ENCODE measurements at regions not wholly inside any gene's neighbourhood (a gene's known extent, or its start where the extent isn't known, plus 50 kb on each side); places are given as distances from the start of the nearest gene placed in this dataset.

DNA sequence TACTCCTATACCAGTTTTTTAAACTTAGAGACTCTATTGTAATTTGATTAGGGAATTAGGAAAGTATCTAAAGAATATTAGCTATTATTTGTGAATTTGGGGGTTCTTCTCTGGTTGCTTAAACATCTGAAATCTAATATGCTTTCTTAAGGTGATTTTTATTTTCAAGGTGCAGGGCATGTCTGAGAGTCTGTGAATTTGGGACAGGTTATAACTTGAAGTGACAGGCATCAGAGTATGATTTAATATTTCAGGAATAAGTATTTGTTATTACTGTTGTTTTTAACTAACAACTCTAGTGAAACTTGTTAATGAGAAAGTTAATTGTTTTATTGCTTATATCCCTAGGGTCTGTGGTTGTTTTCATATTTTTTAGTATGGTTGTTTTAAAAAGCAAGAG is 321.6 kb upstream of the EPHA3 start:
- no peak for ATAC-seq (ENCODE audit: low FRiP score in 2 of 2)
- Histone ChIP-seq H3K9me3 (no peaks in the 10 kb centered on the region), H3K4me3 (no peak overlapping the region), H3K36me3 (no peaks in the 10 kb centered on the region), H3K4me1 (no peaks in the 10 kb centered on the region), H3K27ac (no peak overlapping the region), H3K27me3 (no peaks in the 10 kb centered on the region)
- TF ChIP-seq POLR2A (IDR thresholded peaks at IDR 0.05) (no peak), POLR2AphosphoS5 (IDR thresholded peaks at IDR 0.05) (no peak), EP300 (IDR thresholded peaks at IDR 0.05) (no peak)
- DNase-seq, result no peak

DNA sequence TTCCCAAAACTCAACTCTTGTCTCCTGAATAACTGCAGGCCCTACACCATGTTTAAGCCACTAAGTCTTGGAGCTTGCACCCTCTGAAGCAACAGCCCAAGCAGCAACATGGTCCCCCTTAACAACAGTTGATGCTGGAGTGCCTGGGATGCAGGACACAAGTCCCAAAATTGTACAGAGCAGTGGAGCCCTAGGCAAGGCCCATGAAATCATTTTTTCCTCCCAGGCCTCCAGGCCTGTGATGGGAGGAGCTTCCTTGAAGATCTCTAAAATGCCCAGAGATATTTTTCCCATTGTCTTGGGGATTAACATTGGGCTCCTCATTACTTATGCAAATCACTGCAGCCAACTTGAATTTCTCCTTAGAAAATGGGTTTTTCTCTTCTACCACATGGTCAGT is 311.9 kb upstream of the EPHA3 start:
- H3K4me1 ChIP-seq, result no peaks in the 10 kb centered on the region
- no peaks in the 10 kb centered on the region for H3K36me3 ChIP-seq
- no peak overlapping the region for H3K4me3 ChIP-seq
- TF ChIP-seq POLR2AphosphoS5 (IDR thresholded peaks at IDR 0.05), result no peak
- TF ChIP-seq, protein P1, sequence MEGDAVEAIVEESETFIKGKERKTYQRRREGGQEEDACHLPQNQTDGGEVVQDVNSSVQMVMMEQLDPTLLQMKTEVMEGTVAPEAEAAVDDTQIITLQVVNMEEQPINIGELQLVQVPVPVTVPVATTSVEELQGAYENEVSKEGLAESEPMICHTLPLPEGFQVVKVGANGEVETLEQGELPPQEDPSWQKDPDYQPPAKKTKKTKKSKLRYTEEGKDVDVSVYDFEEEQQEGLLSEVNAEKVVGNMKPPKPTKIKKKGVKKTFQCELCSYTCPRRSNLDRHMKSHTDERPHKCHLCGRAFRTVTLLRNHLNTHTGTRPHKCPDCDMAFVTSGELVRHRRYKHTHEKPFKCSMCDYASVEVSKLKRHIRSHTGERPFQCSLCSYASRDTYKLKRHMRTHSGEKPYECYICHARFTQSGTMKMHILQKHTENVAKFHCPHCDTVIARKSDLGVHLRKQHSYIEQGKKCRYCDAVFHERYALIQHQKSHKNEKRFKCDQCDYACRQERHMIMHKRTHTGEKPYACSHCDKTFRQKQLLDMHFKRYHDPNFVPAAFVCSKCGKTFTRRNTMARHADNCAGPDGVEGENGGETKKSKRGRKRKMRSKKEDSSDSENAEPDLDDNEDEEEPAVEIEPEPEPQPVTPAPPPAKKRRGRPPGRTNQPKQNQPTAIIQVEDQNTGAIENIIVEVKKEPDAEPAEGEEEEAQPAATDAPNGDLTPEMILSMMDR (IDR thresholded peaks at IDR 0.05), result no peak
- no peak for TF ChIP-seq EP300 (IDR thresholded peaks at IDR 0.05)
- no peak for TF ChIP-seq POLR2A (IDR thresholded peaks at IDR 0.05)
- no peaks in the 10 kb centered on the region for H3K27me3 ChIP-seq
- H3K9me3 ChIP-seq, result peaks cover 0 to 17% (median 7%) of the 10 kb centered on the region in 4 donors
- DNase-seq (no peak), ATAC-seq (ENCODE audit: low FRiP score in 2 of 2) (no peak)
- H3K27ac ChIP-seq, result no peak overlapping the region

DNA sequence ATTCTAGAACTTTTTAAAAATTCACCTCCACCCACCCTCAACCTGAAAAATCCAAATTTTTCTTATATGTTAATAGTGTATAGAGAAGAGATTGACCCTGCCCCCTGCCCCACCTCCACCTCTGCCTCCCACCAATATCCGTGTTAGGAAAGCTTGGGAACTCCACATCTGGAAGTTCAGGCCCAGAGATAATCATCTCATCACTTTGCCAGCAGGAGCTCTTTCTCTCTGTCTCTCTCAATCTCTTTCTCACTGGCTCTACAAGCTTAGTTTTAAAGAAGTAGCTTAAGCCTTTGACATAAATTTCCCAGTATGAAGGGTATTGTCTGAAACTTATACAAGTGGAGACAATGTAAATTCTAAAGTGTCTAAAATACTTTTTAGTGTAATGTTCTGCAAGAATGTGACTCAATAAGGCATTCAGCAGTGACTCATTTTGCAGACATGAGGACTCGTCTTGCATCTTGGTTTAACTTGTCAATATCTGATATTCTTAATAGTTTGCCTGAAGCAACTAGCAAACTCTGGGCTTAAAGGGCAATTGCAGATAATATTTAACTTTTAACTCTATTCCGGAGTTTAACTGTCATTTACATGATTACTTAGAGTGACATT is 299.8 kb upstream of the EPHA3 start:
- WGBS, 2 donors, result 77 to 78% methylated on average over 3 of the region's 3 CpGs
- no peak for ATAC-seq (ENCODE audit: low FRiP score in 2 of 2)
- DNase-seq, result no peak
- no peak overlapping the region for H3K4me3 ChIP-seq
- no peaks in the 10 kb centered on the region for H3K36me3 ChIP-seq
- no peak overlapping the region for H3K27ac ChIP-seq
- no peaks in the 10 kb centered on the region for H3K9me3 ChIP-seq
- H3K4me1 ChIP-seq, result no peaks in the 10 kb centered on the region
- no peaks in the 10 kb centered on the region for H3K27me3 ChIP-seq
- TF ChIP-seq, protein P1 (IDR thresholded peaks at IDR 0.05), result no peak
- no peak for TF ChIP-seq EP300 (IDR thresholded peaks at IDR 0.05)
- TF ChIP-seq POLR2A (IDR thresholded peaks at IDR 0.05), result no peak
- no peak for TF ChIP-seq POLR2AphosphoS5 (IDR thresholded peaks at IDR 0.05)

DNA sequence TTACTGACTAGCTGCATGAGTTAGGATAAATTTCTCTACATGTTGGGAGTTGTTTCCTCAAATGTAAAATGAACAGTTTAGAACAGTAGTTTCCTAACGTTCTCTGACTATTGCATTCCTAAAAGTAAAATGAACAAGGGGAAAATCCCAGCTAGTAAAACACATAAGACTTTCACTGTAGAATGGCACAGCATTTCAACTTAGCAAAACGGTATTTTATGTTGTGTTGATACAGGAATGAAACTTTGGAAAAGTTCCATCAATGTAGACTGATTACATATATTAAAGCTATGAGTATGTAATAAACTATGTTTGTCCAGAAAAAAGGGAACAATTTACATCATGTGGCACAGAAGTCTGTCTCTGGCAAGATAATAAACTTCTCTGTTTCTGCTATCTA is 297.4 kb upstream of the EPHA3 start:
- WGBS, 2 donors, result 19 to 32% methylated on average over 2 of the region's 2 CpGs
- Histone ChIP-seq H3K9me3 (no peaks in the 10 kb centered on the region), H3K36me3 (no peaks in the 10 kb centered on the region), H3K27me3 (no peaks in the 10 kb centered on the region), H3K4me3 (no peak overlapping the region), H3K27ac (no peak overlapping the region), H3K4me1 (no peaks in the 10 kb centered on the region)
- TF ChIP-seq, protein P1 (IDR thresholded peaks at IDR 0.05), result no peak
- TF ChIP-seq EP300 (IDR thresholded peaks at IDR 0.05) (no peak), POLR2AphosphoS5 (IDR thresholded peaks at IDR 0.05) (no peak), POLR2A (IDR thresholded peaks at IDR 0.05) (no peak)
- DNase-seq (no peak), ATAC-seq (ENCODE audit: low FRiP score in 2 of 2) (no peak)

DNA sequence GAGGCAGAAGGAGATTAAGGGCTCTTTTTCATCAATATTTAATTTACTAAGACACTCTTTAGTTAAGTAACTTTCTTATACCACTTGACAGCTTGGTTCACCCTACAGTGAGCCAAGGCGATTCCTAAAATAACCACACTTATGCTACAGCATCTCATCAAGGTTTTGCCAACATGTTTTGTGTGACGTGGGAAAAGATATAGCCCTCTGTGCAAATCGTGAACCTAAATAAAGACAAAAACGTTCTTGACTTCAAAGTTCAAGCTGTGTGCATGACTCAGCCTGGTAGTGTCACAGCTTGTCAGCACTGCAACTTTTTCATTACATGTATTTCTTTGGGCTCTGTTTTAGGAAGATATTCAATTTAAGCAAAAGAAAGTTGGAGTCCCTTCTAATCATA is 297.0 kb upstream of the EPHA3 start:
- WGBS, 2 donors, result 34 to 36% methylated on average over 4 of the region's 4 CpGs
- Histone ChIP-seq H3K9me3 (no peaks in the 10 kb centered on the region), H3K27me3 (no peaks in the 10 kb centered on the region), H3K36me3 (no peaks in the 10 kb centered on the region), H3K27ac (no peak overlapping the region), H3K4me3 (no peak overlapping the region), H3K4me1 (no peaks in the 10 kb centered on the region)
- ATAC-seq (ENCODE audit: low FRiP score in 2 of 2) (no peak), DNase-seq (no peak)
- no peak for TF ChIP-seq POLR2AphosphoS5 (IDR thresholded peaks at IDR 0.05)
- TF ChIP-seq, protein P1 (IDR thresholded peaks at IDR 0.05), result no peak
- TF ChIP-seq POLR2A (IDR thresholded peaks at IDR 0.05), result no peak
- TF ChIP-seq EP300 (IDR thresholded peaks at IDR 0.05), result no peak

Measured in upper lobe of left lung (tissue), 6 donors.